B cell (primary cell): ENCODE measurements at regions not wholly inside any gene's neighbourhood (a gene's known extent, or its start where the extent isn't known, plus 50 kb on each side); places are given as distances from the start of the nearest gene placed in this dataset.
"Not testable (repeated sequence)": the region's sequence is repeated elsewhere in the genome, so short reads cannot be mapped to it uniquely, and the experiment has no call there.

Experiments used
- CTCF ChIP-seq: fragments of 200-600 bp; IDR thresholded peaks from one replicate; pipeline ENCODE4 v1.8.0; 2022; ENCODE audit warnings: antibody characterized with exemption, mild to moderate bottlenecking
- EZH2 ChIP-seq: IDR thresholded peaks from 2 replicates; pipeline ENCODE4 v1.6.1; 2012; ENCODE audit warnings: borderline replicate concordance, low read depth, mild to moderate bottlenecking, moderate library complexity, low read length; ENCODE audit not compliant: insufficient read depth, poor library complexity, severe bottlenecking

- TF ChIP-seq EZH2, CTCF: not testable (repeated sequence)
Observed at GRCh38 chr5:62218860-62219259, 87.1 kb upstream of the KIF2A start.
